GM21381 (cell line): ENCODE measurements at regions not wholly inside any gene's neighbourhood (a gene's known extent, or its start where the extent isn't known, plus 50 kb on each side); places are given as distances from the start of the nearest gene placed in this dataset.

Source experiments
- ATAC-seq: cut with Tn5 transposase; IDR thresholded peaks from one replicate; pipeline ENCODE4 v1.9.1; 2021; ENCODE audit warnings: mild to moderate bottlenecking, moderate library complexity; ENCODE audit not compliant: unreplicated experiment

DNA sequence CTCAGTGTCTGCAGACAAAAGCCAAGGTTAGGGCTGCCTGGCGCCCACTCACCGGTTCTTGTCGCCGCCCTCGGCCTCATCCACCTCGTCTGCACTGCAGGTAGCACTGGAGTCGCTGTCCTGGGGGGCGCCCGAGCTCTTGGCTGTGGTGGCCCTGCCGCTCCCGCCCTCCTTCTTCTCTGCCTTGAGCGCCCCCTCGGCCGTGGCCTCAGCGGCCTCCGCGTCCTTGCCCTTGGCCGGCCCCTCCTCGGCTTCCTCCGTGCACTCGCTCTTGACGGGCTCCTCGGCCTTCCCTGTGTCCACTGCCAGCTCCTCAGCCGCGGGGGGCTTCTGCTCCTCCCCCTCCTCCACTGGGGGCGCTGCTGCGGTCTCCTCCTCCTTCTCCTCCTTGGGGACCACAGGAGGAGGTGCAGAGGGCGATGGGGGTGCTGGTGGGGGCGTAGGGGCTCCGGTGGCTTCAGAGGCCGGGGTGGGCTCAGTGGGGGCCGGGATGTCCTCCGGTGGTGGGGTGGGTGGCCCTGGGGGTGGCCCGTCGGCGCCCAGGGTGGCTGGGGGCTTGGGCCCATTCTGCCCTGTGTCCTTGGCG lies 77.2 kb downstream of the RFLNA start:
- no peak for ATAC-seq

- ATAC-seq = no peak
These were observed 76.5 kb downstream of the RFLNA start for GRCh38 chr12:124371366-124371765.

- no peak for ATAC-seq
These were observed 76.0 kb downstream of the RFLNA start for GRCh38 chr12:124370851-124371250.

- no peak for ATAC-seq
These were observed 75.5 kb downstream of the RFLNA start for GRCh38 chr12:124370384-124370783.

DNA sequence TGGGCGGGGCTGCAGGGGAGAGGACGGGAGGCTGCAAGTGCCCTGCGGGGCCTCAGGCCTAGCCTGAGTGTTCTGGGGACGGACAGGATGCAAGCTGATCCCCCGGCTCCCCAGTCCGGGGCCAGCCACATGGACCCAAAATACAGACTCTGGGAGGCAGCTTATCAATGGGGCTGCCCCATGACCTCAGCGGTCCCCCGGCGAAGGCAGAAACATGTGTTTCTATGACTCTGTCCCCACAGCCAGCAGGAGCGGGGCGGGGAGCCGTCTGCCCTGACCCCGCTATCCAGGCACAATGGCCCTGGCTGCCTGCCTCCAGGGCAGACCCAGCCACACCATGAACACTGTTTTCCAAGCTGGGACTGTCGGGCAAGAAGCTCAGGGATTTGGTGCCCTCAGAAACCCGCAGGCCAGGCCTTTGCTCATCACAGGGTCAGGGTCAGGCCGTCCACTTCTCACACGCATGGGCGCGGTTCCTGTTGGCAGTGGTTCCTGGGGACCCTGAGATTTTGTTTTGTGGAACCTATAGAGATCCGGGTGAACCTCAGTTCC lies 75.0 kb downstream of the RFLNA start:
- ATAC-seq = no peak

- no peak for ATAC-seq
These were observed 74.3 kb downstream of the RFLNA start for GRCh38 chr12:124369055-124369826.

- ATAC-seq = no peak
These were observed 73.6 kb downstream of the RFLNA start for GRCh38 chr12:124368421-124369032.

- no peak for ATAC-seq
These were observed 71.0 kb downstream of the RFLNA start for GRCh38 chr12:124365726-124366430.
